HTERT RPE-1 (cell line): ENCODE measurements at regions not wholly inside any gene's neighbourhood (a gene's known extent, or its start where the extent isn't known, plus 50 kb on each side); places are given as distances from the start of the nearest gene placed in this dataset.

Experiments used
- in situ Hi-C: fragments of 300-500 bp; cut with MboI; formaldehyde crosslinking; loops from 4 replicates; pipeline ENCODE4 v1.14.3; 2020; ENCODE audit warnings: low sequenced_read_pairs

GRCh38 chr13:44165889-44166496 lies 207.6 kb upstream of the SERP2 start:
- in situ Hi-C loops, result no loop called here

- in situ Hi-C loops, result no loop called here
Observed at GRCh38 chr13:44169018-44169911, 204.4 kb upstream of the SERP2 start.

GRCh38 chr13:44170731-44171130 lies 202.9 kb upstream of the SERP2 start:
- in situ Hi-C loops, result no loop called here

- in situ Hi-C loops, result no loop called here
Observed at GRCh38 chr13:44171156-44171555, 202.5 kb upstream of the SERP2 start.

GRCh38 chr13:44171861-44172260 lies 201.8 kb upstream of the SERP2 start:
- in situ Hi-C loops, result no loop called here

GRCh38 chr13:44172281-44172810 lies 201.3 kb upstream of the SERP2 start:
- in situ Hi-C loops, result no loop called here

GRCh38 chr13:44174769-44175425 lies 198.7 kb upstream of the SERP2 start:
- in situ Hi-C loops, result no loop called here

GRCh38 chr13:44176173-44176572 lies 197.5 kb upstream of the SERP2 start:
- in situ Hi-C loops, result no loop called here

GRCh38 chr13:44180876-44181536 lies 192.6 kb upstream of the SERP2 start:
- in situ Hi-C loops, result no loop called here

GRCh38 chr13:44181931-44182330 lies 191.7 kb upstream of the SERP2 start:
- in situ Hi-C loops, result no loop called here

GRCh38 chr13:44184740-44185139 lies 188.9 kb upstream of the SERP2 start:
- in situ Hi-C loops, result no loop called here

GRCh38 chr13:44188257-44188656 lies 185.4 kb upstream of the SERP2 start:
- in situ Hi-C loops, result no loop called here

- in situ Hi-C loops, result no loop called here
Observed at GRCh38 chr13:44189085-44189484, 184.5 kb upstream of the SERP2 start.

GRCh38 chr13:44191103-44191502 lies 182.5 kb upstream of the SERP2 start:
- in situ Hi-C loops, result no loop called here

GRCh38 chr13:44191504-44192171 lies 182.0 kb upstream of the SERP2 start:
- in situ Hi-C loops, result no loop called here

- in situ Hi-C loops, result no loop called here
Observed at GRCh38 chr13:44193731-44194130, 179.9 kb upstream of the SERP2 start.

- in situ Hi-C loops, result no loop called here
Observed at GRCh38 chr13:44195245-44195644, 178.4 kb upstream of the SERP2 start.

GRCh38 chr13:44196196-44196751 lies 177.3 kb upstream of the SERP2 start:
- in situ Hi-C loops, result no loop called here

- in situ Hi-C loops, result no loop called here
Observed at GRCh38 chr13:44197791-44198770, 175.5 kb upstream of the SERP2 start.
